NCI-H748 (cell line): ENCODE measurements at regions not wholly inside any gene's neighbourhood (a gene's known extent, or its start where the extent isn't known, plus 50 kb on each side); places are given as distances from the start of the nearest gene placed in this dataset.
"Not testable (repeated sequence)": the region's sequence is repeated elsewhere in the genome, so short reads cannot be mapped to it uniquely, and the experiment has no call there.

Source experiments
- DNase-seq: peaks from one replicate; lab custom pipeline; 2025; ENCODE audit not compliant: unreplicated experiment; lab: John Stamatoyannopoulos, UW

DNA sequence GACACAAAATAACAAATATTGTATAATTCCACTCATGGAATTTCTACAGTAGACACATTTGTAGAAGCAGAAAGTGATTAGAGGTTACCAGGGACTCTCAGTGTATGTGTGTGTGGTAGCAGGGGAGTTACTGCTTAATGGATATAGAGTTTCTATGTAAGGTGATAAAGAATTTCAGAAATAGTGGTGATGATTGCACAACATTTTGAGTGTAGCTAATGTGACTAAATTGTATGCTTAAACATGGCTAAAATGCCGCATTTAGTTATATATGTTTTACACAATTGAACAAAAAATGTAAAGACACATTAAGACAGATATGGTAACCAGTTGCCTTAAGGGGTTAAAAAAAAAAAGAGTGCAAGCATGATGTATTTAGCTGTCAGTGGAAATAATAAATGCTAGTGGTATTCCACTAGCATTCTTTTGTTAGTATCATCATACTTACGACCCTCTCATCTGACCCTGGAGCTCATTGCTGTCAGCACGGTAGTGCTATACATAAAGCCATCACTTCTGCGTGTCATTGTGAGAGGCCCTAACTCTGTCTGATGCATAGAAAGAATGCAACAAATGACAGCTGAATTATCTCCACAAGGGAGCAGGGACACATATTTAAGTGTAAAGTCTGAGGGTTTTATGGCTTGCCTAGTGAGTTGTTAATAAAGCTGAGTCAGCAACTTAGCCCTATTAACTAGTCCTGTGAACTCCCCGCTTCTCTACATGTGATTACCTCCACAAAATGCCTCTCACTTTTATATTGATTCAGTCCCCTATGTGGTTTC is 134.1 kb upstream of the RXFP2 start:
- no peak for DNase-seq

DNA sequence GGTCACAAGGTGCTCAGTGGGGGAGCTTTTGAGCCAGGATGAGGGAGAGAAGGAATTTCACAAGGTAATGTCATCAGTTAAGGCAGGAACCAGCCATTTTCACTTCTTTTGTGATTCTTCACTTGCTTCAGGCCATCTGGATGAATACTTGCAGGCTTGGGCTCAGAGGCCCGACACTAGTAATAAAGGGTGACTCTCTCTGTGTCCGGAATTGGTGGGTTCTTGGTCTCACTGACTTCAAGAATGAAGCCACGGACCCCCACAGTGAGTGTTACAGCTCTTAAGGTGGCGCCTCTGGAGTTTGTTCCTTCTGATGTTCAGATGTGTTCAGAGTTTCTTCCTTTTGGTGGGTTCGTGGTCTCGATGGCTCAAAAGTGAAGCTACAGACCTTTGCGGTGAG is 131.8 kb upstream of the RXFP2 start:
- DNase-seq, result not testable (repeated sequence)

DNA sequence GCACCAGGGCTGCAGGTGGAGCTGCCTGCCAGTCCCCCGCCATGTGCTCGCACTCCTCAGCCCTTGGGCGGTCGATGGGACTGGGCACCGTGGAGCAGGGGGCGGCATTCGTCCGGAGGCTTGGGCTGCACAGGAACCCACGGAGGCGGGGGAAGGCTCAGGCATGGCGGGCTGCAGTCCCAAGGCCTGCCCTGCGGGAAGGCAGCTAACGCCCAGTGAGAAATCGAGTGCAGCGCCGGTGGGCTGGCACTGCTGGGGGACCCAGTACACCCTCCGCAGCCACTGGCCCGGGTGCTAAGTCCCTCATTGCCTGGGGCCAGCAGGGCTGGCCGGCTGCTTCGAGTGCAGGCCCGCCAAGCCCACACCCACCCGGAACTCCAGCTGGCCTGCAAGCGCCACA is 130.5 kb upstream of the RXFP2 start:
- DNase-seq, result not testable (repeated sequence)

DNA sequence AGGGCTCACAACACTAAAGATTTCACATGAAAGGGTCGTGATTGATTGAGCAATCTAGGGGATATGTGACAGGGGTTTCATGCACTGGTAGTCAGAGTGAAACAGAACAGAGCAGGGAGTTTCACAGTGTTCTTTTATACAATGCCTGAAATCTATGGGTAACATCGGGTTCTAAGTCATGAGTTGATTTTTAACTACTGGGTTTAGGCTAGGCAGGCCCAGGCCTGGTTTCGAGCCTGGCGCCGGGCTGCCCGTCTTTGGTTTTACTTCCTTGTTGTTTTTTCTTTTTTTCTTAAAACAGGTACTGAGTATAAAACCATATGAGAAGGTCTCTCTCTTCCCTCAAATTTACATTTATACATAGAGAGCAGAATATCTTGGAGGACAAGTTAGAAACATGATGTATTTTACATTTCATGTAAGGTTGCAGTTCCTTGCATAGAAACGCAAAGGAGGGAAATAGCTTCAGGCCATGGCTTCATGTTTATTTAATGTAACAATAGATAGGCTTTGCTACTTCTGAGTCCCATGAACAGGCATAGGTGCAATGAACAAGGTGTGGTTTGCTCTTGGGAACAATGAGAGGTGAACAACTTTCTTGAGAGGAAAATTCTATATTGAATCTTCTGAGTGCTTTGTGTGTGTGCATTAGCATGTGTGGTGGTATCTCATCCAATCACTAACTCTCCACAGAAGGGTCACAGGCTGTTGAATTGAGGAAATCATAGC is 128.9 kb upstream of the RXFP2 start:
- no peak for DNase-seq

DNA sequence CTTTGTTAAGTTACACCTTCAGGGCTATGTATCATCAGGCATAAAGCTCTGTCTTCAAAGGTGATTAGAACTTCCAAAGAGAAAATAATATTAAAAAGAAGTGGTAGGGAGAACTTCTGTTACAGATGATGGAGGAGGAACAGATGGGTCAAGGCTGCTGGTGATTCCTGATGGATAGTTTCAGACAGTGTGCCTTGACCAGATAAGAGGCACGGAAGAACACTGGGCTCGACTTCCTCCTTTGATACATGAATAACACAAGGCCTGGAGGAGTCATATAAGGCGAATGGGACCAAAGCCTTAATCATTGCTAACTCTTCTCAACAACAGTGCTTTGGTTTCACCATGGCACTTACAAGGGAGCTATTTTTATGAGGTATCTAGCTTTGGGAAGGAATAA is 128.1 kb upstream of the RXFP2 start:
- no peak for DNase-seq

DNA sequence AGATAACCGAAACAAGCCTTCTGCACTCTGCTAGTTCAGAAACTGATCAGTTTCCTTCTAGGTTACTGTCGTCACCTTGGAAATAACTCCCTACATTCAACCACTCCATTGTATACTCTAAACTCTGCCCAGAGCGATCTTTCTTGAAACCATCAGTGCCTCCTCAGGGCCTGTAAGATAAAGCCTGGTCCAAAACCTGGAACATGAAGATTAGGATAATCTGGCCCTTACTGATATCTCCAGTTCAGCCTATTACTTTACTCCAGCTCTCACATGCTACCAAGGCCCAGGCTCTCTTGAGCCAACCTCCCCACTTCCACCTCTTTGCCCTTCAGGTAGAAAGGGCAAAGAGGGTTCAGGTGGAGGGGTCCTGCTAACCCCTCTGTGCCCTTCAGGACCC is 125.3 kb upstream of the RXFP2 start:
- no peak for DNase-seq

DNA sequence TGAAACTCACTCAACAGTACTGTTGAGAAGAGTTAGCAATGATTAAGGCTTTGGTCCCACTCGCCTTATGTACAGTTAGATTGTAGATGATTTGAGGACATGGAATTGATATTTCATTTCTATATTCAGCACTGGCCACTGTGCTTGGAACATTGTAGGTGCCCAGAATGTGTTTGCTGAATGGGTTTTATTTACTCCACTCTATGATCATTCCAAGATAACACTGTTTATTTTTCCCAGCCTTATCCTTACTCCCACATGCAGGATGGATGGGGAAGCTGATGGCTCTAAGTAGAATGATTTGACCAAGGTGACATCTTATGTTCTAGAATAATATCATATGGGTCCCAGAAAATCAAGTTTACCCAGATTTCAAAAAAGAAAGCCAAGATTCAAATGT is 124.6 kb upstream of the RXFP2 start:
- DNase-seq, result no peak

DNA sequence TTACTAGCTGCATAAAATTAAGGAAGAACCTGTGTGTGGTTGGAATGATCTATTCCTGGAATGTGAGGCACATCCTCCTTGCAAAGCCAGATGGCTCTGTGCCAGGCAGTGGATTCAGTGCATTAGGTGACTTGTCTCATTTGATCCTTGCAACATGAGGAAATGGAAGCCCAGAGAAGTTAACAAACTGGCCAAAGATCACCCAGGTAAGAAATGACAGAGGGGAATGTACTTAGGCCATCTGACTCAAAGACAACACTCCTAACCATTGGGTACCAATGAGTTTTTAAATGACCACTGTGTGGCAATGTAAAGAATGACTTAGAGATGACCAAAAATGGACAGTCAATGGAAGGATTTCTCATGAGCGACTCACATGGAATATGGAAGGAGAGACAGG is 114.2 kb upstream of the RXFP2 start:
- DNase-seq, result no peak

DNA sequence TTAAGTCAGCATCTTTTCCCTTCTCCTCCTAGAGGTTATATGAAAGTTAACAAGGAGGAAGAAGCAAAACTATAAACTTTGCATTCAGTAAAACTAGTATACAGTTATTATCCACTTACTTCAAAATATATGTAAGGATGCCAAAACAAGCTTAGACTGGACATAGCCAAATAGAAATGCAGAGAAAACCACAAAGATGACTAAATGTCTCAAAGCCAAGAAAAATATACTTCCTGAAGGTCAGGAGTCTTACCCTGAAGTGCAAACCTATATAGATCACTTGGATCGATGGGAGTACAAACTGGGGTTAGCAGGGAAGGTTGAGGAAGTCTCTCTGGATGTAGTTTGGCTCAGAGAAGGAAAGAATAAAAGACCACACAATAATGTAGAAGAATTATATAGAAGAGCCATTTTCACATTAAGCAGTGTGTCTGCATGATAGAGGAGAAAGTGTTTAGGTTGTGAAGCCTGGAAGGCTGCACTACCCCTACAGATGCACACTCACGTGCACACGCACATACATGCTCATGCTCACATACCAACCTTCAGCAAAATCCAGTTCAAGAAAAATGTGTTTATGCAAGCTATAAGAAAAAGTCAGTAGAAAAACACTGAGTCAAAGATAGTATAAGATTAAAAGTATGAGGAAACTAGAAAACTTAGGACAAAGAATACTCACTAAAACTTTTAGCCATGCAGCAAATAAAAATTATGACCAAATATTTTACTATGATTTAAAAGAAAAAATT is 112.1 kb upstream of the RXFP2 start:
- no peak for DNase-seq

DNA sequence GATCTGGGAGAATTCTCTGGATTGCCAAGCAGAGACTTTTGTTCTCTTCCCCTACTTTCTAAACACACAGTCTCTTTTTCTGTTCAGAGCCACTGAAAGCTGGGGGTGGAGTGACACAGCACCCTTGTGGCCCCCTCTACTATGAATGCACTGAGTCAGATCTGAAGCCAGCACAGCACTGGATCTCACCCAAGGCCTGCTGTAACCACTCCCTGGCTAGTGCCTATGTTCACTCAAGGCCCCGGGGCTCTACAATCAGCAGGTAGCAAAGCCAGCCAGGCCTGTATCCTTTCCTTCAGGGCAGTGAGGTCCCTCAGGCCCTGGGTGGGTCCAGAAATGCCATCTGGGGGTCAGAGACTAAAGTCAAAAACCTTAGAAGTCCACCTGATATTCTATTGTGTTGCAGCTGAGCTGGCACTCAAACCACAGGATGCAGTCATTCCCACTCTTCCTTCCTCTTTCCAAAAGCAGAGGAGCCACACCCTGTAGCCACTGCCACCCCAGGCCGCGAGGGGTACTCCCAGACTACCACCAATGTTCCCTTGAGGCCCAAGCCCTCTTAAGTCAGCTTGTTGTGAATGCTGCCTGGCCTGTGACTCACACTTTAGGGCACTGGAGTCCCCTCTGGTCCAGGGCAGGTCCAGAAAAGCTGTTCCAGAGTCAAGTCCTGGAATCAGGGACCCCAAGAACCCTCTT is 110.1 kb upstream of the RXFP2 start:
- DNase-seq, result no peak

DNA sequence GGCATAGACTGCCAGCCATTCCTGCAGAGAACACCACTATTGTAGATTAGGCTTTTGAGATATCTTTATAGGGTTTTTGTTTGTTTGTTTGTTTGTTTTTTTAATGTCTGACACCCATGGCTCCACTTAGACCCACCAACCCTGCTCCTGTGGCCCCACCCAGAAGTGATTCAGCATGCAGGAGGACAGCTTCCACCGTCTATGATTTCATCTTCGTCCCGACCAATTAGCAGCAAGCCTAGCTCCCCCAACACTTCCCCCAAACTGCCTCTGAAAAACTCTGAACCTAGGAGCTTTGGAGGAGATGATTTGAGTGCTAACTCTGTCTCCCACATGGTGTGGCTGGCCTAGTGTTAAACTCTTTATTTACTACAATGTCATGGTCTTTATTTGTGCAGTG is 108.3 kb upstream of the RXFP2 start:
- DNase-seq, result no peak

DNA sequence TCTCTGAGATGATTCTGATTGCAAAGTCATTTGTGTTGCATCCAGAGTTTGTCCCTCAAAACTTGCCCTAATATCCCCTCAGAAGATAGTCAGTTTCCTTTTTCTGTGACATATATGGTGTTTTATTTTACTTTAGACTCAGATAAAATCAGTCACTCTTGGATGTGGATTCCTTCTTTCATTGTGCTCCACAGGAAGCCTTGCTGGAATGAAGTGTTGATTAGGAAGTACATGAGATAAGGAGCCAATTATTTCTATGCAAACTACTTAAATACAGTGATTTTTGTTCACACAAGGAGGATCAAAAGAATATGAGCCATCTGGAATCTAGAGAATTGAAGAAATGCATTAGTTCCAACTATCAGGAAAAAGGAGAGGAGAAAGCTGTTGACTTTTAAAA is 107.6 kb upstream of the RXFP2 start:
- no peak for DNase-seq

DNA sequence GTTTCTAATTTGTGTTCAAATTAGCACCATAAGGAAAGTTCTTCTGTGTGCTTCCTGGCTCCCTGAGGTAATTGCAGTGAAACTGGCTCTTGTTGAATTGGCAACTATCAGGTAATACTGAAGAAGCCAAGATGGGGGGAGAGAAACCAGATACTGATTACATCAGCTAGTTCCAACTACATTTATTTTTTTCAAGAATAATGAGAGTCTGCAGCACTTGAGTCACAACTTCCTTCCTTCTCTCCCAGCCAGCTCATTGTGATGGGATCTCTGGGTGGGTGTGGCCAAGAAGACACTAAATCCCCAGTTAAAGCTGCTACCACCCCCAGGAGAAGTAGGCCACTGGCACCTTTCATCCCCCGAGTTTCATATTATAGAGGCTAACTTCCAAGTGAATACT is 100.7 kb upstream of the RXFP2 start:
- no peak for DNase-seq

DNA sequence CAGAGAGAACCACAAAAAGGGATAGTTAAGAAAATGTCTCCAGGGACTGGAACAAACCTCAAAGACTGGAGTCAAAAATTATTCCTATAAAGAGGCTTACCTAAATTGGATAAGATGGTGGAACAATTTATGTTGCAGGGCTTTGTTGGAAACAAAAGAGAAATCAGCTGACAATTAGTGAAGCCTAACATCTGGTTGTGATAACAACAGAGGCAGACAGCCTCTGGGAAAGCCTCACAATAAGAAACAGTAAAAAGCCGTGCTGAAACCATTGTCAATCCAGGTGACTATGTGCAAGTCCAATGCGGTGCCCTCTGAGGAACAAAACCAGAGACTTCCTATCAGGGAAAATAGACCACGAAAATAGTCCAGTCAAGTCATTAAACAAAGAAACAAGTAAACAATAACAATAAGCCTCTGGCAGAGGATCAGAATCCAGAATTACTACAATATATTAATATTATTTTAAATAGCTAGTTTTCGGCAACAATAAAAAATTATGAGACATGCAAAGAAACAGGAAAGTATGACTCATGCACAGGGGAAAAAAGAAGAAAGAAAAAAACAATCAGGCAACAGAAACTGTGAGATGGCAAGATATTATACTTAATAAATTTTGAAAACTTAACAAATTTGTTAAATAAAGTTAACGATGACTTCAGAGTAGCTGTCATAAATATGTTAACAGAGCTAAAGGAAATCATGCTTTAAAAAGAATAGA is 99.7 kb upstream of the RXFP2 start:
- DNase-seq, result no peak

DNA sequence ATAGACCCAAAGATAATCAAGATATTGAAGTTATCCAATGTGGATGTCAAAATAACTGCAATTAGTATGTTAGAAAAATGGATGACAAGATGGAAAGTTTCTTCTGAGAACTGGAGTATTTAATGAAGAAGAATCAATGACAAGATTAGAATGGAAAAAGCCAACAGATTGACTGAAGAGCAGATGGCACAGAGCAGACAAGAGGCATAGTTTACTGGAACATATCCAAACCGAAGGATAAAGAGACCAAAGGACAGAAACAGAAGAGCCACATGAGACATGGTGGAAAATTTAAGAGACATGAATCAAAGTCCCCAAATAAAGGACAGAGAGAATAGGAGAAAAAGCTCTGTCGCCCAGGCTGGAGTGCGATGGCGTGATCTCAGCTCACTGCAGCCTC is 89.6 kb upstream of the RXFP2 start:
- no peak for DNase-seq

DNA sequence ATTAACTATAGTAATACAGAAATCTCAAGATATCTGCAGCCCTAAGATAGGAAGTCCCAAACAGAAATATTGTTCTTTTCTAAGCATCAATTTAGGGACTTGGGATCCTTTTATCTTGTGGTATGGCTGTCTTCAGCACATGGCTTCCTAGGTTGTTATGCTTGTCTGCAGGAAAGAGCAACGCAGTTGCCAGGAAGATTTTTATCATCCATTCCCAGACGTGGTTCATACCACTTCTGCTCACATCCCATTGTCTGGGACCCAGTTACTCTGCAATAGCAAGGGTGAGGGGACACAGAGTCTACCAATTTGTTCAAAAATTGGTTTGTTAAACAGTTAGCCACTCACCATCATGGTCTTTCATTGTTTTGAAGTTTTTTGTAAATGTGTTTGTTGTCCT is 85.6 kb upstream of the RXFP2 start:
- no peak for DNase-seq

DNA sequence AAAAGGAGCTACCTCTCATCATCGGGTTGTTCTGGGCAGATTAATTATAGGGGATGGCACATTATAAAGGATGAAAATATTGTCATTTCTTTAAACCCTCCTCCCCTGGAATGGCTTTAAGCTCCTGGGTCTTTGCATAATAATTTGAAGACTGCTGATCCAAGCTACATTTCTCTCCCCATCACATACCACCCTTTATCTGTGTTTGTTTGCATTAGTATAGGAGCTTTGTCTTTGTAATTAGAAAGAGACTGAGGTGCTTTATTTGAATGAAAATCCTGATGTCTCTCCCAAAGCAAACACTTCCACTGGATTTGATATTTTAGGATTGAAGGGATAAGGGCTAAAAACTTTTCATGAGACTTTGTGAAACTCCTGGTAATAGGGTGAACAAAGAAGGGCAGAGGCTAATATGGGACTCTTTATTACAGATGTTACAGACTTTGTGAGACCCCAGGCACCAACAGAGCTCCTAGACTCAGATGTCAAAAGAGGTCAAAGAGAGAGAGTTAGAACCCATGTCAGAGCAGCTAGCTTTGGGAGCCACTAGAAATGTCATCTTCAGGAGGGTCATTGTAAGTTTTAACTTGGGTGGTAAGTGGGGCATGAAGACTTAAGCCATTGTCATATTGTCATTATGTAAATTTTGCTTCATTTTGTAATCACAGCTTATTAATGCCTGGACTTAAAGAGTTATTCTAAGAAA is 75.3 kb upstream of the RXFP2 start:
- no peak for DNase-seq

DNA sequence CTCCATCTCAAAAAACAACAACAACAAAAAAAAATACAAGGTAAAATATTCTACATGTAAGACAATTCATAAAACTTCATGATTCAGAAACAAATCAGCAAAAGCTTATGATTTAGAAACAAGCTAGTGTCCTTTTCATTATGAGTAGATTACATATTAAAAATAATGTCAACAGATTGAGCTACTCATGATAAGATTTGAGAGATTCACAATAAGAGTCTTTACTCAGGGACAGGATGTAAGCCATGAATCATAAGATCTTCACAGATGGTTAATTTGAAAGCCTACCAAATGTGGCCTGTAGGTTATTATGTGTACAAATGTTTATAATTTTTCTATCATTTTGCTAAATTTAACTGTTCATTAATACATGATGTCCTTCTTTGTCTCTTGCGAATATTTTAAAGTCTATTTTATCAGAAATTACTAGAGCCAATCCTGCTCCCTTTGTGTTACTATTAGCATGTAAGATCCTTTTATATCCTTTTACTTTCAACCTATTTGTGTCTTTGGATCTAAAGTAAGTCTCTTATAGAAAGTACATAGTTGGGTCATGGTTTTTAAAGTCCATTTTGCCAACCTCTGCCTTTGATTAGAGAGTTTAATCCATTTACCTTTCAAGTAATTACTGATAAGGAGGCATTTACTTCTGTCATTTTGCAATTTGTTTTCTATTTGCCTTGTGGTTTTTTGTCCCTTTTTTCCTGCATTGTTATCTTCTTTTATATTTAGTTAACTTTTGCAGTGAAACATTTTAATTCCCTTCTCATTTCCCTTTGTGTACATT is 68.3 kb upstream of the RXFP2 start:
- no peak for DNase-seq

DNA sequence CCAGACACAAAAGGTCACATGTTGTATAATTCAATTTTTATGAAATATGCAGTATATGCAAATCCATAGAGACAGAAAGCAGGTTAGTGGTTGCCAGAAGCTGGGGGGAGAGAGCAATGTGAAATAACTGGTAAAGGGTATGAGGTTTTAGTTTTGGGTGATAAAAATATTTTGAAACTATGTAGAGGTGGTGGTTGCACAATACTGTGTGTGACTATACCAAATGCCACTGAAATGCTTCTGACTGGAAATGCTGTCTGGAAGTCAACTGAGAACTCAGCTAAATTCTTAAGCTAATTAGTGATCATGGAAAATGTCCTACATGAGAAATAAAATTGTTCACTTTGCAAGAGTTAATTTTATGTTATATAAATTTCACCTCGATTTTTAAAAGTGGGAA is 65.3 kb upstream of the RXFP2 start:
- no peak for DNase-seq
